BJ (cell line): ENCODE measurements at regions not wholly inside any gene's neighbourhood (a gene's known extent, or its start where the extent isn't known, plus 50 kb on each side); places are given as distances from the start of the nearest gene placed in this dataset.

Experiments used
- CTCF ChIA-PET: fragments of 350-600 bp; formaldehyde crosslinking; extraction: SDS; loops from one replicate; lab custom pipeline; 2021; ENCODE audit warnings: antibody characterized with exemption, inconsistent platforms; lab: Yijun Ruan, JAX
- POLR2A ChIA-PET: fragments of 300-600 bp; sonication (Branson Sonifier 250); formaldehyde crosslinking; extraction: SDS; loops from one replicate; lab custom pipeline; 2021; ENCODE audit warnings: antibody characterized with exemption; lab: Charles Lee
- DNase-seq: peaks from one replicate; pipeline ENCODE4 v3.0.0-alpha.2; 2011; ENCODE audit warnings: low read depth
- H3K27me3 ChIP-seq: 2 replicates; pipeline ENCODE4 v1.6.0; 2011; ENCODE audit warnings: low read length; ENCODE audit not compliant: control insufficient read depth, insufficient read depth
- H3K36me3 ChIP-seq: 2 replicates; pipeline ENCODE4 v1.5.1; 2011; ENCODE audit warnings: low read length; ENCODE audit not compliant: control insufficient read depth, insufficient read depth
- H3K4me3 ChIP-seq: 2 replicates; pipeline ENCODE4 v1.5.1; 2011; ENCODE audit warnings: low read depth, mild to moderate bottlenecking, control low read depth, low read length
- CTCF ChIP-seq: IDR thresholded peaks from 2 replicates; pipeline ENCODE4 v1.5.1; 2011; ENCODE audit warnings: low read depth, mild to moderate bottlenecking, control low read depth, inconsistent platforms, low read length, moderate library complexity; ENCODE audit not compliant: insufficient read depth

- no peak for DNase-seq
- ChIA-PET CTCF (no interaction called here), POLR2A (no interaction called here)
- H3K36me3 ChIP-seq, result no peaks in the 10 kb centered on the region
- H3K27me3 ChIP-seq, result no peaks in the 10 kb centered on the region
- TF ChIP-seq CTCF, result no peak
- H3K4me3 ChIP-seq, result no peak overlapping the region
Observed at GRCh38 chr1:5645135-5645399, 347.2 kb downstream of the NPHP4 start.

- no peak for DNase-seq
- Histone ChIP-seq H3K27me3 (no peaks in the 10 kb centered on the region), H3K4me3 (no peak overlapping the region), H3K36me3 (no peaks in the 10 kb centered on the region)
- no peak for TF ChIP-seq CTCF
- CTCF ChIA-PET, result no interaction called here
- POLR2A ChIA-PET, result no interaction called here
Observed at GRCh38 chr1:5644281-5645134, 347.7 kb downstream of the NPHP4 start.

DNA sequence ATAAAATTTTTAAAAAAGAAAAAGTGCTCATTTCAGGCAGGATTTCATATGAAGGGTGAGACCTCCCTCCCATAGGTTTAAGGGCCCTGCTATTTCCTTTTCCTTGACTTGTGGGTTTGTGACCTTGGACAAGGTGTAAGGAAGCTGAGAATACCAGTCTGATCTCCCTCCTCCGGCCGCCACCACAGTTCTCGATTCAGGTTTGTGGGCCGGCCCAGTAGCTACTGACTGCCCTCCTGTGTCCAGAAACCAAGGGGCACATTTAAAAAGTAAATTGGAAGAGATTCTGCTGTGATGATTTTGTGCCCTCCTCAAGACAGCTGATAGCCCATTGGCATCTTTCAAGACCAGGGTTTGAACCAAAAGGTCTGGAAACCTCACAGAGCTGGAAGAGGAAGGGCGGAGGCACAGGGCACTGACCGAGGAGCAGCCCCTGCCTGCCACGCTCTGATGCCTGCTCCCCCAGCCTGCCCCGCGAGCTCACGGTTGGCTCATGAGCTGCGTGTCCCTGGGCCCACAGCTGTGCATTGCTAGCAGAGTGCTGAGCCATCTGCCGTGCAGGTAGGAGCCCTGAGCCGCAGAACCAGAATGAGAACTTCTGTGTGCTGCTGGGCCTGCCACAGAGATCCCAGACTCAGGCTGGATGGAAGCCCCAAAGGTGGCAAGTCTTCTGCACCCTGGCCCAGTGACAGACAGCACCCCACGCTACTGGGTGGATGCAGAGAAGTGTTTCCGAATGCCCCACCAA lies 348.7 kb downstream of the NPHP4 start:
- no peak for TF ChIP-seq CTCF
- Histone ChIP-seq H3K36me3 (no peaks in the 10 kb centered on the region), H3K27me3 (no peaks in the 10 kb centered on the region), H3K4me3 (no peak overlapping the region)
- ChIA-PET POLR2A (no interaction called here), CTCF (interaction anchor here (0.7 kb wide), 1 partner anchor 36 kb away, joined by 3 read pairs; no protein-coding TSS in a partner anchor)
- no peak for DNase-seq

- no peak for TF ChIP-seq CTCF
- Histone ChIP-seq H3K36me3 (no peaks in the 10 kb centered on the region), H3K4me3 (no peak overlapping the region), H3K27me3 (no peaks in the 10 kb centered on the region)
- POLR2A ChIA-PET, result no interaction called here
- DNase-seq, result no peak
- CTCF ChIA-PET, result no interaction called here
Observed at GRCh38 chr1:5640845-5641244, 351.4 kb downstream of the NPHP4 start.

DNA sequence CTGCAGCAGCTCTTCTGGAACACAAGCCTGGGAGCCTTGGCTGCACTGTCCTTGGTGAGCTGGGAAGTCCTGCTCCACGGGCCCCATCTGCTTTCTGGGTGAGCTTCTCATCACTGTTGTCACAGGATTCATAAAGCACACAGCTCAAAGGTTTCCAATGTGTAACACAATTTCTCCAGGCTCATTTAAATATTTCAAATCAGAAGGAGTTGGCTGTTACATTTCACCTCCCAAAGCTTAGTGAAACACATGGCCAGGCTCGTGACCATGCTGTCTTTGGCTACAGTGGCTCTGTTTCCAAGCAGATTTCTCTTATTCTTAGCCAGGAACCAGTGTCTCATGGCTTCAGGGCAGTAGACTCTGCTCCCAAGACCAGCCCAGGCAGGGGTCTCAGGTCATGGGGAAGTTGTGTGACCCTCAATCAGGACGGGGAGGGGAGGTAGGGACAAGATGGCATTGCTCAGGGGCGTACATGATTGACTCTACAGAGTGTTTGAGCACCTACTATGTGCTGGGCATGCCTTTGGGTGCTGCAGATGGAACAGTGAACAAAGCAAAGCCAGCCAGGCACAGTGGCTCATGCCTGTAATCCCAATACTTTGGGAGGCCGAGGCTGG lies 353.0 kb downstream of the NPHP4 start:
- no peaks in the 10 kb centered on the region for H3K27me3 ChIP-seq
- no peak overlapping the region for H3K4me3 ChIP-seq
- TF ChIP-seq CTCF, result no peak
- CTCF ChIA-PET, result no interaction called here
- no peak for DNase-seq
- no peaks in the 10 kb centered on the region for H3K36me3 ChIP-seq
- POLR2A ChIA-PET, result no interaction called here
